Stimulated activated CD8-positive, alpha-beta memory T cell treated with anti-CD3 and anti-CD28 coated beads, Interleukin-15, amount 100 ng/mL, for 24 hours (primary cell): ENCODE measurements at regions not wholly inside any gene's neighbourhood (a gene's known extent, or its start where the extent isn't known, plus 50 kb on each side); places are given as distances from the start of the nearest gene placed in this dataset.

Experiments
- DNase-seq: peaks from one replicate; pipeline ENCODE4 v3.0.0-alpha.2; 2020; ENCODE audit warnings: low read depth

GRCh38 chr6:30396833-30397479 lies 52.0 kb downstream of the RPP21 start:
- peak; percentile 80 for DNase-seq

GRCh38 chr6:30397697-30398096 lies 52.7 kb downstream of the RPP21 start:
- no peak for DNase-seq

GRCh38 chr6:30399390-30400058 lies 54.6 kb downstream of the RPP21 start:
- no peak for DNase-seq

- DNase-seq, result no peak
These were observed 61.0 kb downstream of the RPP21 start for GRCh38 chr6:30405934-30406333.

- DNase-seq, result no peak
These were observed 64.2 kb downstream of the RPP21 start for GRCh38 chr6:30409184-30409583.

GRCh38 chr6:30411515-30412207 lies 66.7 kb downstream of the RPP21 start:
- no peak for DNase-seq

DNA sequence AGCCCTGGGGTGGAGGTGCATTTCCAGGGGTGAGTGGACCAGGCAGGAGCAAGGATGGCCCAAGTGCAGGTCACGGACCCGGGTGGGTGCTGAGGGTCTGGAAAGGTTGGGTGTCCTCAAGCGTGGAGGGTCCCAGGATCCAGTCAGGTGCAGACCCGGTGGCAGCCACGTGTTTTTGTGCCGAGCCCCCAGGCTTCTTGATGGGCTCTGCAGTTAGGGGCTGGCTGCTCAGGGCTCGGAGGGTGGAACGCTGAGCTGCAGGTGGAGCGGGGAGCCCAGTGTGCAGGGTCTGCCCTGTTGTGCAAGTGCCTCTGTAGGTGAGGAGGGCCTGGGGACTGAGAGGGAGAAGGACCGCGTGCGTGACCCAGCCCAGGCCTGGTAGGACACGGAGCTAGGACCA lies 70.9 kb upstream of the HLA-E start:
- no peak for DNase-seq

GRCh38 chr6:30424549-30424948 lies 64.8 kb upstream of the HLA-E start:
- no peak for DNase-seq
